B cell (primary cell): ENCODE measurements at regions not wholly inside any gene's neighbourhood (a gene's known extent, or its start where the extent isn't known, plus 50 kb on each side); places are given as distances from the start of the nearest gene placed in this dataset.

Experiments used
- CTCF ChIP-seq: fragments of 200-600 bp; IDR thresholded peaks from one replicate; pipeline ENCODE4 v1.8.0; 2022; ENCODE audit warnings: antibody characterized with exemption, mild to moderate bottlenecking
- EZH2 ChIP-seq: IDR thresholded peaks from 2 replicates; pipeline ENCODE4 v1.6.1; 2012; ENCODE audit warnings: borderline replicate concordance, low read depth, mild to moderate bottlenecking, moderate library complexity, low read length; ENCODE audit not compliant: insufficient read depth, poor library complexity, severe bottlenecking

GRCh38 chr6:76764057-76764456 lies 691.6 kb upstream of the IMPG1 start:
- no peak for TF ChIP-seq CTCF
- no peak for TF ChIP-seq EZH2
